ENCODE measurements at regions not wholly inside any gene's neighbourhood (a gene's known extent, or its start where the extent isn't known, plus 50 kb on each side); places are given as distances from the start of the nearest gene placed in this dataset.

DNA sequence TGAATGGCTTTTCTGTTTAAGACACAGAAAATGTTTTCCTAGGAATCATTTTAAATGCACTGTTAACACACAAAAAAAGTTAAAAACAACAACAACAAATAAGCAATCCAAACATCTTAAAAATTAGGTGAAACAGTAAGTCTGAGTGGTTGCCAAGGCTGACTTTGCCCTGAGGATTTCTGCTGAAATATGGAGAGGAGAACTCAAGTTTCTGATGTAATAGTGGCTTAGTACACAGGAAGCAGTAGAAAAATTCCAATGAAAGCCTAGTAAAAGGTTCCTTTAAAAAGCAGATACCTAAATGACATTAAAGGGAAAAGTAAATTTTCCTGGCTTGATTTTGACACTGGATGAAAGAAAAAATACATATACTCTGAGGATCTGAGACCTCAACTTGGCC is 184.2 kb downstream of the EPM2A start:
- Histone ChIP-seq H3K27ac (no peak overlapping the region), H3K36me3 (no peaks in the 10 kb centered on the region), H3K4me3 (ENCODE audit: low read depth, low read length) (no peak overlapping the region), H3K27me3 (ENCODE audit: insufficient read depth, low read depth, severe bottlenecking) (no peaks in the 10 kb centered on the region), H3K9me3 (ENCODE audit: severe bottlenecking) (no peaks in the 10 kb centered on the region)
- no peak for TF ChIP-seq CTCF (IDR thresholded peaks at IDR 0.05; ENCODE audit: low read depth, low read length)
- no peak for DNase-seq

DNA sequence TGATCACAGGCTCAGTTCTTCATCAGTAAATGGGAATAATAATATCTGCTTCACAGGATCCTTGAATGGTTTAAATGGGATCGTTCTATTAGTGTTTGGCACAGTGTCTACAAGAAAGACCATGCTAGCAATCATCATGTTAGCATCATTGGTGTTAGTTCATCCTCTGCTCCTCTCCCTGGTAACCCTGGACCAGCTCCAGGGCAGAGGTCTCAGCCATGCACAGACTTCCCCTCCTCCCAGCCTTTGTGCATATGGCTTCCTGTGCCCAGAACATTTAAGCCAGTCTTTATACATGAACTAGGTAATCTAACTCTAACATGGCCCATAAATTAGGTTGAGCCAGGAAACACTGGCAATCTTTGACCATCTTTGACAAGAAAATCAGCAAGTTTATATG is 180.2 kb downstream of the EPM2A start:
- H3K27ac ChIP-seq: no peak overlapping the region
- H3K36me3 ChIP-seq: no peaks in the 10 kb centered on the region
- TF ChIP-seq CTCF (IDR thresholded peaks at IDR 0.05; ENCODE audit: low read depth, low read length): no peak
- no peaks in the 10 kb centered on the region for H3K9me3 ChIP-seq (ENCODE audit: severe bottlenecking)
- no peak overlapping the region for H3K4me3 ChIP-seq (ENCODE audit: low read depth, low read length)
- no peaks in the 10 kb centered on the region for H3K27me3 ChIP-seq (ENCODE audit: insufficient read depth, low read depth, severe bottlenecking)
- no peak for DNase-seq

- Histone ChIP-seq H3K27me3 (ENCODE audit: insufficient read depth, low read depth, severe bottlenecking) (no peaks in the 10 kb centered on the region), H3K36me3 (no peaks in the 10 kb centered on the region), H3K4me3 (ENCODE audit: low read depth, low read length) (no peak overlapping the region), H3K27ac (no peak overlapping the region), H3K9me3 (ENCODE audit: severe bottlenecking) (no peaks in the 10 kb centered on the region)
- no peak for DNase-seq
- TF ChIP-seq CTCF (IDR thresholded peaks at IDR 0.05; ENCODE audit: low read depth, low read length): no peak
Observed at GRCh38 chr6:145557474-145557873, 177.8 kb downstream of the EPM2A start.

DNA sequence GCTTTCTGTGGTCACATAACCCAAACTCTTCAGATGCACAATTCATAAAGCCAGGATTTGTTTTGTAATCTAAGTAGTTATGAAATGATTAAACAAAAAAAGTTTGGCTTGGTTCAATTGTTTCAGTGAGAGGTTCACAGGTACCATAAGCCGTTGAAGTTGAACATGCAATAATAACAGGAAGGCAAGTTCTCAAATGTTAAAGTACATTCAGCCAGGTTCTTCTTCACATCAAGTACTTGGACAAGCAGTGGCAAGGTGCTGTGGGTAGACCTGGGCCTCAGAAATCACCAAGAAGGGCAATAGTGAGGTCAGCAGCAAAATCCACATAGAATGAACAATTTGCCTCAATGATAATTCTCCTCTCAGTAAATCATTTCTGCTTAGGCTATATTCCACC is 175.5 kb downstream of the EPM2A start:
- no peak overlapping the region for H3K4me3 ChIP-seq (ENCODE audit: low read depth, low read length)
- H3K27me3 ChIP-seq (ENCODE audit: insufficient read depth, low read depth, severe bottlenecking): no peaks in the 10 kb centered on the region
- TF ChIP-seq CTCF (IDR thresholded peaks at IDR 0.05; ENCODE audit: low read depth, low read length): no peak
- H3K36me3 ChIP-seq: no peaks in the 10 kb centered on the region
- H3K27ac ChIP-seq: no peak overlapping the region
- H3K9me3 ChIP-seq (ENCODE audit: severe bottlenecking): no peaks in the 10 kb centered on the region
- no peak for DNase-seq

- Histone ChIP-seq H3K27me3 (ENCODE audit: insufficient read depth, low read depth, severe bottlenecking) (no peaks in the 10 kb centered on the region), H3K36me3 (no peaks in the 10 kb centered on the region), H3K4me3 (ENCODE audit: low read depth, low read length) (no peak overlapping the region), H3K9me3 (ENCODE audit: severe bottlenecking) (no peaks in the 10 kb centered on the region), H3K27ac (no peak overlapping the region)
- no peak for DNase-seq
- TF ChIP-seq CTCF (IDR thresholded peaks at IDR 0.05; ENCODE audit: low read depth, low read length): no peak
Observed at GRCh38 chr6:145561095-145562072, 173.9 kb downstream of the EPM2A start.

All from WERI-Rb-1 (cell line).